HEK293 (cell line): ENCODE measurements at regions not wholly inside any gene's neighbourhood (a gene's known extent, or its start where the extent isn't known, plus 50 kb on each side); places are given as distances from the start of the nearest gene placed in this dataset.

Experiments used
- CTCF ChIA-PET: fragments of 350-600 bp; formaldehyde crosslinking; extraction: SDS; loops from one replicate; lab custom pipeline; 2021; ENCODE audit warnings: antibody characterized with exemption; lab: Yijun Ruan, JAX
- POLR2A ChIA-PET: fragments of 300-600 bp; formaldehyde crosslinking; extraction: SDS; loops from one replicate; lab custom pipeline; 2020; ENCODE audit warnings: antibody characterized with exemption, inconsistent platforms; lab: Yijun Ruan, JAX
- H3K27ac ChIP-seq: fragments of 200-500 bp; sonication (Bioruptor generic); 2 replicates; pipeline ENCODE4 v1.5.1; 2014; ENCODE audit warnings: low read depth, low read length, control low read depth, inconsistent platforms; ENCODE audit errors: extremely low read depth
- H3K36me3 ChIP-seq, 2 experiments: fragments of 200-500 bp in 1 of 2; sonication (Bioruptor generic) in 1 of 2; 1 replicate in 1 of 2; 2 replicates in 1 of 2; pipeline ENCODE4 v1.5.1; 2014 to 2017; ENCODE audit warnings: inconsistent platforms in 2 of 2, low read length in 2 of 2; ENCODE audit not compliant: control insufficient read depth in 2 of 2, insufficient read depth in 1 of 2
- H3K4me1 ChIP-seq: fragments of 200-500 bp; sonication (Bioruptor generic); 2 replicates; pipeline ENCODE4 v1.5.1; 2014; ENCODE audit warnings: mild to moderate bottlenecking, low read length, inconsistent platforms; ENCODE audit not compliant: control insufficient read depth, insufficient read depth
- H3K4me3 ChIP-seq: 2 replicates; pipeline ENCODE4 v1.5.1; 2011; ENCODE audit warnings: low read depth, mild to moderate bottlenecking, control low read depth, low read length, moderate library complexity
- H3K9me3 ChIP-seq: fragments of 200-500 bp; sonication (Bioruptor generic); 2 replicates; pipeline ENCODE4 v1.5.1; 2014; ENCODE audit warnings: low read depth, low read length, inconsistent platforms; ENCODE audit not compliant: control insufficient read depth, insufficient read depth
- KLF7 ChIP-seq: fragments of 450-650 bp; formaldehyde crosslinking; IDR thresholded peaks from 2 replicates; pipeline ENCODE4 v1.5.1; 2016; ENCODE audit warnings: missing biosample characterization, missing genetic modification characterization, borderline replicate concordance
- OVOL3 ChIP-seq: fragments of 450-650 bp; formaldehyde crosslinking; IDR thresholded peaks from 2 replicates; pipeline ENCODE4 v1.5.1; 2016; ENCODE audit warnings: missing biosample characterization, missing genetic modification characterization
- ZBTB49 ChIP-seq: fragments of 450-650 bp; formaldehyde crosslinking; IDR thresholded peaks from 2 replicates; pipeline ENCODE4 v1.5.1; 2016; ENCODE audit warnings: missing biosample characterization, missing genetic modification characterization, low read depth
- ZBTB8A ChIP-seq: fragments of 450-650 bp; formaldehyde crosslinking; IDR thresholded peaks from 2 replicates; pipeline ENCODE4 v1.5.1; 2016; ENCODE audit warnings: missing biosample characterization, missing genetic modification characterization
- ZFP69B ChIP-seq: fragments of 450-650 bp; formaldehyde crosslinking; IDR thresholded peaks from 2 replicates; pipeline ENCODE4 v1.5.1; 2016; ENCODE audit warnings: missing biosample characterization, missing genetic modification characterization
- ZNF121 ChIP-seq: fragments of 450-650 bp; formaldehyde crosslinking; IDR thresholded peaks from 2 replicates; pipeline ENCODE4 v1.5.1; 2016; ENCODE audit warnings: missing biosample characterization, missing genetic modification characterization
- ZNF169 ChIP-seq: fragments of 450-650 bp; formaldehyde crosslinking; IDR thresholded peaks from 2 replicates; pipeline ENCODE4 v1.5.1; 2016; ENCODE audit warnings: missing biosample characterization, missing genetic modification characterization
- ZNF23 ChIP-seq: fragments of 450-650 bp; formaldehyde crosslinking; IDR thresholded peaks from 2 replicates; pipeline ENCODE4 v1.5.1; 2016; ENCODE audit warnings: missing biosample characterization, missing genetic modification characterization, borderline replicate concordance
- ZNF26 ChIP-seq: fragments of 450-650 bp; formaldehyde crosslinking; IDR thresholded peaks from 2 replicates; pipeline ENCODE4 v1.5.1; 2016; ENCODE audit warnings: missing biosample characterization, missing genetic modification characterization
- ZNF280C ChIP-seq: fragments of 450-650 bp; formaldehyde crosslinking; IDR thresholded peaks from 2 replicates; pipeline ENCODE4 v1.5.1; 2016; ENCODE audit warnings: missing biosample characterization, missing genetic modification characterization
- ZNF341 ChIP-seq: fragments of 450-650 bp; formaldehyde crosslinking; IDR thresholded peaks from 2 replicates; pipeline ENCODE4; 2016; ENCODE audit warnings: low read depth, missing biosample characterization, missing genetic modification characterization
- ZNF488 ChIP-seq: fragments of 450-650 bp; formaldehyde crosslinking; IDR thresholded peaks from 2 replicates; pipeline ENCODE4 v1.5.1; 2016; ENCODE audit warnings: missing biosample characterization, missing genetic modification characterization
- ZNF529 ChIP-seq: fragments of 450-650 bp; formaldehyde crosslinking; IDR thresholded peaks from 2 replicates; pipeline ENCODE4 v1.5.1; 2017; ENCODE audit warnings: missing genetic modification characterization, missing biosample characterization; ENCODE audit not compliant: insufficient replicate concordance
- ZNF585B ChIP-seq: fragments of 450-650 bp; formaldehyde crosslinking; IDR thresholded peaks from 2 replicates; pipeline ENCODE4 v1.5.1; 2016; ENCODE audit warnings: missing biosample characterization, missing genetic modification characterization
- ZNF596 ChIP-seq: fragments of 450-650 bp; IDR thresholded peaks from 2 replicates; pipeline ENCODE4 v1.5.0; 2018; ENCODE audit warnings: missing biosample characterization, mild to moderate bottlenecking, missing genetic modification characterization, moderate library complexity
- ZNF624 ChIP-seq: fragments of 450-650 bp; formaldehyde crosslinking; IDR thresholded peaks from 2 replicates; pipeline ENCODE4 v1.5.1; 2017; ENCODE audit warnings: missing biosample characterization, missing genetic modification characterization
- ZNF654 ChIP-seq: fragments of 450-650 bp; formaldehyde crosslinking; IDR thresholded peaks from 2 replicates; pipeline ENCODE4 v1.5.1; 2016; ENCODE audit warnings: low read depth, missing biosample characterization, missing genetic modification characterization
- ZNF701 ChIP-seq: fragments of 450-650 bp; formaldehyde crosslinking; IDR thresholded peaks from 2 replicates; pipeline ENCODE4 v1.5.1; 2016; ENCODE audit warnings: missing biosample characterization, missing genetic modification characterization
- ZSCAN16 ChIP-seq: fragments of 450-650 bp; formaldehyde crosslinking; IDR thresholded peaks from 2 replicates; pipeline ENCODE4 v1.5.1; 2016; ENCODE audit warnings: missing biosample characterization, missing genetic modification characterization

- no peak for TF ChIP-seq ZNF488 (tag by site-specific recombination)
- no peak for TF ChIP-seq KLF7 (tag by site-specific recombination)
- TF ChIP-seq ZNF169 (tag by site-specific recombination) = no peak
- TF ChIP-seq ZBTB49 (tag by site-specific recombination) = no peak
Measured at GRCh38 chr6:155693573-155694418, 238.2 kb upstream of the NOX3 start (continued).

GRCh38 chr6:155690820-155691219 lies 235.2 kb upstream of the NOX3 start:
- no peaks in the 10 kb centered on the region for H3K9me3 ChIP-seq
- TF ChIP-seq ZNF701 (tag by site-specific recombination) (no peak), ZNF23 (tag by site-specific recombination) (no peak), ZNF585B (tag by site-specific recombination) (no peak), ZSCAN16 (no peak), ZNF654 (tag by site-specific recombination) (no peak), ZNF624 (no peak), ZNF26 (tag by site-specific recombination) (no peak), ZNF280C (tag by site-specific recombination) (no peak), ZNF596 (no peak), ZBTB8A (tag by site-specific recombination) (no peak), OVOL3 (tag by site-specific recombination) (no peak), ZNF529 (tag by site-specific recombination) (no peak), ZFP69B (tag by site-specific recombination) (no peak), KLF7 (tag by site-specific recombination) (no peak), ZNF341 (no peak), ZNF121 (tag by site-specific recombination) (no peak)
- CTCF ChIA-PET = no interaction called here
- H3K27ac ChIP-seq = no peak overlapping the region
- POLR2A ChIA-PET = no interaction called here
- no peaks in the 10 kb centered on the region for H3K4me1 ChIP-seq
- no peak overlapping the region for H3K4me3 ChIP-seq
- H3K36me3 ChIP-seq = no peaks in the 10 kb centered on the region
